HG03521 (cell line): ENCODE measurements at regions not wholly inside any gene's neighbourhood (a gene's known extent, or its start where the extent isn't known, plus 50 kb on each side); places are given as distances from the start of the nearest gene placed in this dataset.
A peak's percentile ranks its signal among the peaks of the same experiment; 100 is the strongest.
"Not testable (repeated sequence)": the region's sequence is repeated elsewhere in the genome, so short reads cannot be mapped to it uniquely, and the experiment has no call there.

Experiments
- ATAC-seq: cut with Tn5 transposase; IDR thresholded peaks from one replicate; pipeline ENCODE4 v1.9.1; 2021; ENCODE audit warnings: mild to moderate bottlenecking, moderate library complexity; ENCODE audit not compliant: unreplicated experiment

DNA sequence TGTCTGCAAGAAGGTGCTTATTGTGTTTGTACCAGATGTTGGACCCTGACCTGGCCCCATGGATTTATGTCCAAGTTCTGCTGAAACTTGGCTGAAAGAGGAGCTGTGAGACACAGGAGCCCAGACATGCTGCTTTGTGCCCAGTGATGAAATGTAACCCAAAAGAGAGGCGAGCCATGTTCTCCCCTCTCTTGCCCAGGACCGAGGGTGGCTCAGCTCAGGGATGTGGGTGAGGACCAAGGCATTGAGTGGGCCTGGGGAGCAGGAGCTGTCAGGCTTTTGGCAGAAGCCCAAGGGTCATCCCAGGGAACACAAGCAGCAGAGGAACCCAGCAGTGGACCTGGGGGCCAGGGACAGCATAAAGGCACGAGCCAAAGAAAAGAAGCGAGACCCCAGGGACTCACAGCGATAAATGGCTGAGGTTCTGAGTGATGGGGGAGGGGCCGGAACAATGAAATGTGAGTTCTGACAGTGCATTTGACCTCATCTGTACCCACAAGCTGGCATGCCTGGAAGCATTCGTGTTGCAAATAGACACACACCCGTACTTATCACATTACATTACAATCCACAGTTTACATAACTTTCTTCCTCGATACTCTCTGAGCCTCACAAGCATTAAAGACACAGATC, 363.4 kb upstream of the JARID2 start:
- ATAC-seq = no peak

DNA sequence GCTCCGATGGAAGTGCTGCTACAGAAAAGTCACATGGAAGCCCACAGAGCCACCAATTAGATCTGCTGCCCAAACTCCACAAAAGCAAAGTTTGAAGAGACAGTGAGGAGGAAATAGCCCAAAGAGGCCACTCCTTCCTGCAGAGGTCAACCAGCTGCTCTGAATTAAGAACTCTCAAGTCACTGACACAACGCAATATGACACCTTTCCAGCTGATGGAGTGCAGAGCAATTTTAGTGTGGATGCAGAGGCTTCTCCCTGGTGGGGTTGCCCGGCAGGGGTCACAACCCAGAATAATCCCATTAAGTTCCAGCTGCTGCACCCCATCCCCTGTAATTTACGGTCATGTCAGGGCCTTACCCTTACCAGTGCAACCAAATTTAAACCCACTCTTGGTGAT, 361.9 kb upstream of the JARID2 start:
- ATAC-seq = no peak

DNA sequence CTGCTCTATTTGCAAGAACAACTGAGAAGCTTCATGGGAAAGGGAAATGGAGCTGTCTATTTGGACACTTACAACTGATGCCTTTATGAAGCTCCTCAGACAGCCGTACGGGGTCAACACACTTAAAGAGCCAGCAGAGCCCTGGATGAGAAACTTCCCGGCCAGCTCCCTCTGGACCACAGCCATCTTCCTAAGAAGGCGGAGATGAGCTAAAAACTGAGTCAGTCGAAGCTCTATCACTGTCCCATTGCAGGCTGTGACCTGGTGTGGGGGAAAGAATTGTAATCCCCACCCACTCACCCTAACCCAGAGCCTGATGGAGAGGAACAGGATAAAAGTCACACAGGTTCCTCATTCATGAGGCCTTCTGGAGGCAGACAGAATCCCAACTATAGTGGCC, 360.4 kb upstream of the JARID2 start:
- no peak for ATAC-seq

DNA sequence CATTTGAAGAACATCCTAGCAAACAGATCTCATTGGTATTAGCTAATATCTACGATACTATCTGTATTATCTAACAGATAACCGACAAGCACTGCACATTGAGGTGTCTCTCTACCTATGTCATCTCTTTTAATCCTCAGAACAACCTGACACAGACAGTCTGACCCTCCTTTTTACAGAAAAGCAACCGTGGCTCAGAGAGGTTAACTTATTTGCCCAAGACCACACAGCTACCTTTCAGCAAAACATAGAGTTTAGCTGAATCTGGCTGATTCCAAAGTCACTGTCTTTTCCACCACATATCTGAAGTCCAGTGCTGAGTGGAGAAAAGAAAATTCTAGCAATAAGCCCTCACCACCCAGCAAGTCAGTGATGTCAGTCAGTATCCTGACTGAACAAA, 358.7 kb upstream of the JARID2 start:
- ATAC-seq = no peak

DNA sequence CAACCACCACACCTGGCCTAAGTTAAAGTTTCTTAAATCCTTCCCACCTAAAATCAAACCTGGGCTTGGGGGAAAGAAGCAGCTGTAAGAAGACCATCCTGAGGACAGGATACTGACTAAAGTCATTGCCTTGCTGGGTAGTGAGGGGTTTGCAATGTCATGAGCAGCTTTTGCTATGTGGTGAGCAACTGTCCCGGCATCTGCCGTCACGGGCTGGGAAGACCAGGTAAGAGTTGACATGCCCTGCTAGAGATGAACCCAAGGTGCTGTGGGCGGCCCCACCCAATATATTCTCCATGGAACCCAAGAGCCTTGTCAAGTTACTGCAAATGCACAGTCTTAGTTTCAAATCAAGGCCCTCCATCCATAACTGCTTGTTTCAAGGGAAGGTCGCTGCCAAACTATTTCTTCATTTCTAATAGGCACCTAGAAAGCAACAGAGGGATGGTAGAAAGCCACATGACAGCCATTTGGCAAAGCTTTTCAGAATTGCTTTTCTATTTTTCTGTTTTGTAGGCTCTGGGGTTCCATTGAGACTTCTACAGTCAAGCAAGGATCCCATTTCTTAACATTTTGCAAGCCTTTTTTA, 357.8 kb upstream of the JARID2 start:
- ATAC-seq = no peak

DNA sequence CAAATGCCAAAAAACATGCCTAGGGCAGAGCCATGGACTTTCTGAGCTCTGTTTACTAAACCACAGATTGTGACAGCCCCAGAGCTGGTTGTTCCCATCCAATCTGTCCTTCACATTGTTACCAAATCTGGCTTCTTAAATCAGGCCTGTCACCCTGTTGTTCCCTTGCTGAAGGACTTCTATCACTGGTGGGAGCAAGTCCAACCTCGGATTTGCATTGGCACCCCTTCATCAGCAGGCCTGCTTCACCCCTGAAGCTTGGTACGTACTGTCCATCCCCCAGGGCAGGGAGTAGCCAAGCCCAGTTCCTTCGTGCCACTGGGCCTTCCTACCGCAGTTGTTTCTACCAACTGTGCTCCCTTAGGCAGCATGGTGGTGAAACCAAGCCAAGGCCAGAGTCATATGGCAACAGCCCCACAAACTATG, 357.3 kb upstream of the JARID2 start:
- no peak for ATAC-seq

DNA sequence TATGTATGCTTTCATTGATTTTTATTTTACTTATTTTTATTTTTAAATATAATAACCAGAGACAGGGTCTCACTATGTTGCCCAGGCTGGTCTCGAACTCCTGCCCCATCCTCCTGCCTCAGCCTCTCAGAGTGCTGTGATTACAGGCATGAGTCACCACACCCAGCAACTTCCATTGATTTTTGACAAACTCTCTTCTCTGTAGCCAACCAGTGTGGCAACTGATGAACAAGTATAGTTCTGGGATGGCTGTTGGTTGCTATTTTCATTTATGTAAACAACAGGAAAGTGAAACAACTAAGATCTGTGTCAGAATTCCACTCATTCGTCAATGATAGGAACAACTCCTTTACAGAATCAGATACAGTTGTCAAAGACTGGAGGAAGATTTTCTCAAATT, 356.7 kb upstream of the JARID2 start:
- no peak for ATAC-seq

DNA sequence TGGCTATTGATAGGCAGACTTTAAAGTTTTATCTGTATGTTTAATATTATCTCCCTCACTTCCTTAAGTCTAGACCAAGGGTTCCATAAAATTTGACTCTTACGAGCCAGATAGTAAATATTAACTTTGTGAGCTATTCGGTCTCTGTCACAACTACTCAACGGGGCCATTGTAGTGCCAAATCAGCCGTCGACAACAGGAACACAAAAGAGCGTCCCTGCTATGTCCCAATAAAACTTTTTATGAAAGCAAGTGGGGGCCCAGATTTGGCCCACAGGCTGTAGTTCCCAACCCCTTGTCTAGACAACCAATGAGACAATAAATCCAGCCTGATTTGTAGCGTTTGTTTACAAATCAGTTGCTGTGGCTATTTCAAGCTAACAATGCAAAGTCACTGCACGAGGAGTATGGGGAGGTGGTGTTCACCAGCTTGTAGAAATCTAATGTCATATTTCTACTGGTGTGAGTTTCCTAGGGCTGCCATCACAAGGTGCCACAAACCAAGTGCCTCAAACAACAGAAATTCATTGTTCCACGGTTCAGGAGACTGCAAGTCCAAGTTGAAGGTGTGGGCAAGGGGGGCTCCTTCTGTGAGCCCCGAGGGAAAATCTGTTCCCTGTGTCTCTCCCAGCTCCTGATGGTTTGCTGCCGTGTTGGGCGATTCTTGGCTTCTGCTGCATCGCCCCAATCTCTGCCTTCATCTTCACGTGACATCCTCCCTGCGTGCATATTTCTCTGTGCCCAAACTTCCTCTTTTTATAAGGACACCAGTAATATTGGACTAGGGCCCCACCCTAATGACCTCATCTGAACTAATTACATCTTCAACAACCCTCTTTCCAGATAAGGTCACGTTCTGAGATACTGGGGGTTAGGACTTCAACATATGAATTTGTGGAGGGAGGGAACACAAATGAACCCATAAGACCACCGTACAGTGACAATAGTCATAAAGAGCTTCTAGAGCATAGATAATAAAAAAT, 356.0 kb upstream of the JARID2 start:
- no peak for ATAC-seq

DNA sequence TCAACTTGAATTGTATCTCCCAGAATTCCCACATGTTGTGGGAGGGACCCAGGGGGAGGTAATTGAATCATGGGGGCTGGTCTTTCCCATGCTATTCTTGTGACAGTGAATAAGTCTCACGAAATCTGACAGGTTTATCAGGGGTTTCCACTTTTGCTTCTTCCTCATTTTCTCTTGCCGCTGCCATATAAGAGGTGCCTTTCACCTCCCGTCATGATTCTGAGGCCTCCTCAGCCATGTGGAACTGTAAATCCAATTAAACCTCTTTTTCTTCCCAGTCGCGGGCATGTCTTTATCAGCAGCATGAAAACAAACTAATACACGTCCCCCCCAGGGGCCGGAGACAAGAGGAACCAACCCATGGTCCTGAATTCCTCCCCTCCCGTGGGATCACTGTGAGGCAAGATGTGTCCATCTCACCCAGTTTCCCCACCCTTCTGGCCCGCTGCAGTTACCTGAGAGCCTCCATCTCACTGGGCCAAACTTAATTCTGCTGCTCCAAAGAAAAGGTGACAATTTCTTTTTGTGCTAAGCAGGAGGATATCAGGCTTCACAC, 354.0 kb upstream of the JARID2 start:
- ATAC-seq = not testable (repeated sequence)

DNA sequence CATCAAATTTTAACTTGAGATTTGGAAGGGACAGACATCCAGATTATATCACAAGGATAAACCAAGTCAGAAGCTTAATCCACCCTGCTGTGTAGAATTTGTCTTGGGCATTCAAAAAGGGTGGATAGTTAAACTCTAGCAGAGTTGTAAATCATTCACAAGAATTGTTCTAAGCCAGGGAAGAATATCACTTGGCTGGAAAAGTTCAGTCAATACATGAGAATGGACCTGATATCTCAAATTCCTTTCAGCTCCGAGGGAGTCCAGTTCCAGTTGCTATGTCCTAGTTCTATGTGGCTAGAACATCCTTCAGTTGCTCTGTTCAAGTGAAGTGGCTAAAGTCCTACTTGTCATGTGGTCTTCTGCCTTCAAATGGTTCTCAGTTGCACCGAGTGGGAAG, 351.8 kb upstream of the JARID2 start:
- no peak for ATAC-seq

DNA sequence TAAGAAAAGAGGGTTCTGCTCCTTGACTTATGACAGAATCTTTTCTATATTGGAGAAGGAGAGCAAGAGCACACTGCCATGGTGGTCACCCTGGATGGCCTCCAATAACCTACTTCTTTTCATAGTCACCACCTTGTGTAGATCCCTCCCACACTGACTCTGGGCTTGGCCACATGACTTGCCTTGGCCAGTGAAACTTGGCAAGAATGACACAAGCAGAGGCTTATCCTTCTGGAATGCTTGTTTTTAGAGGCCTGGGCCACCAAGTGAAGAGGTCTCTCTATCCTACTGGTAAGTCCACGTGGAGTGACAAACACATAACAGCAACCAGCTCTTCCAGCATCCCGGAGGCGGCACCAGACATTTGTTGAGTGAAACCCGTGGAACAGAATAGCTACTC, 349.4 kb upstream of the JARID2 start:
- no peak for ATAC-seq

DNA sequence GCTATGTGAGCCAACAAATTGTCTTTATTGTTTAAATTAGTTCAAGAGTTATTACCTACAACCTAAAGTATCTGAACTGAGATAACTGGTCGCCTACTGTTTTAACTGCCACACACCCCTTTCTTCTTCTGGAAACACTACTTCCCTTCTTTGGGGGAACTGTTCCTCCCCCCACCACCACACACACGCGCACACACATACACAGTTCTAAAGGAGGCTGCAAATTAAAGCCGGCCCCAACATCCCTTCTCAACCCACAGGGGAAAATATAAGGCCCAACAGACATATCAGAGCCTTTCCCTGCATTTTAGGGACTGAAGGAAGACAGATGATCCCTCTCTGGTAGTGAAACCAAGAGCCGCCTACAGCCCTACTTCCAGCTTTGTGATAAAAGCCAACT, 348.0 kb upstream of the JARID2 start:
- ATAC-seq = no peak

DNA sequence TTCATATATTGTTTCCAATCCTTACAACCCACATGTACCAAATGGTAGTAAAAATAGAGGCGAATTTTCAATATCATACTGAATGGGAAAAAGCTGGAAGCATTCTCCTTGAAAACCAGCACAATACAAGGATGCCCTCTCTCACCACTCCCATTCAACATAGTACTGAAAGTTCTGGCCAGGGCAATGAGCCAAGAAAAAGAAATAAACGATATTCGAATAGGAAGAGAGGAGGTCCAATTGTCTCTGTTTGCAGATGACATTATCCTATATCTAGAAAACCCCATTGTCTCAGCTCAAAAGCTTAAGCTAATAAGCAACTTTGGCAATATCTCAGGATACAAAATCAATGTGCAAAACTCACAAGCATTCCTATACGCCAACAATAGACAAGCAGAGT, 346.4 kb upstream of the JARID2 start:
- not testable (repeated sequence) for ATAC-seq

DNA sequence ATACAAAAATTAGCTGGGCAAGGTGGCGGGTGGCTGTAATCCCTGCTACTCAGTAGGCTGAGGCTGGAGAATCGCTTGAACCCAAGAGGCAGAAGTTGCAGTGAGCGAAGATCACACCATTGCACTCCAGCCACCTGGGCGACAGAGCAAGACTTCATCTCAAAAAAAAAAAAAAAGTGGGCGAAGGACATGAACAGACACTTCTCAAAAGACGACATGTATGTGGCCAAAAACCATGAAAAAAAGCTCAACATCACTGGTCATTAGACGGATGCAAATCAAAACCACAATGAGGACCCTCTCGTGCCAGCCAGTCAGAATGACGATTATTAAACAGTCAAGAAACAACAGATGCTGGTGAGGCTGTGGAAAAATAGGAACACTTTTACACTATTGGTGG, 344.9 kb upstream of the JARID2 start:
- ATAC-seq = no peak

DNA sequence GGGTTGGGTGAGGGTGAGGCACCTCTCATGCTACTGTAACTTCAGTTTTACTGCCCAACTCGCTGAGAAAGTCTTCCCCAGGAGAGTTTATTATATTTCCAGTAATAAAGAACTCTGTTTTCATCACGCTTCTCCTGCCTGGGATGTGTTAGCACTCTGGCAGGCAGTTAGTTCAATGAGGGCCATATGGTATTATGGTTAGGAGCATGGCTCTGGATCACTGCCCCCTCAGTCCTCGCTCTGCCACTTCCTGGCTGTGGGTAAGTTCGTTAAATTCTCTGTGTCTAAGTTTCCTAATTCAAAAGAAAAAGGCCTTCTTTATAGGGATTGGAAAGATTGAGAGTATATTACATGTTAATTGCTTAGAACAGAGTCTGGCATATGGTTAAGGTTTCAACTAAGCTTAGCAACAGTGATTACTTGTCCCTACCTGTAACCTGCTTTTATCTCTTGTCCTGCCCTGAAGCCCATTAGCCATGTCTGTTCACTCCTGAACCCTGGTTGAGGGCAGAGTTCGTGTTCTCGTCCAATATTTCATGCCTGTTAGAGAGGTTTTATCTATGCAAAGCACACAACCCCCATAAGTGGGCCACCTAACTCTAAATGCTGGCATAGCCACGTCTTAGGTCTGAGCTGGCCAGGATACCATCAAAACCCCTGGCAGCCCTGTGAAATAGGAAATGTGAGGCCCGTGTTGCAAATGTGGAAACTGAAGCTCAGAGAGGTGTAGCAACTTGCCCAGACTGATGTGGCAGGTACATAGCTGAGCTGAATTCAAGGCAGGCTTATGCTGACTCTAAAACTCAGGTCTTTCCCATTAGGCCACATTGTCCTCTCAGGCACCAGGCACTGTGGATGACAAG, 342.5 kb upstream of the JARID2 start:
- no peak for ATAC-seq

DNA sequence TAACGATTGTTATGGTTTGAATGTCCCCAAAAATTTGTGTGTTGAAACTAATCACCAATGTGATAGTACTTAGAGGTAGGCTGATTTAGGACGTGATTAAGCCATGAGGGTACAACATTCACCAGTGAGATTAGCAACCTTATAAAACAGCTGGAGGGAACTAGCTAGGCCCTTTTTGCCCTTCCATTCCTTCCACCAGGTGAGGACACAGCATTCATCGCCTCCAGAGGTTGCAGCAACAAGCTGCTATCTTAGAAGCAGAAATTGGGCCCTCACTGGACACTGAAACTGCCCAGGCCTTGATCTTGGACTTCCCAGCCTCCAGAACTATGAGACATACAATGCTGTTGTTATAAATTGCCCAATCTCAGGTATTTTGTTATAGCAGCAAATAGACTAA, 340.7 kb upstream of the JARID2 start:
- ATAC-seq = no peak

DNA sequence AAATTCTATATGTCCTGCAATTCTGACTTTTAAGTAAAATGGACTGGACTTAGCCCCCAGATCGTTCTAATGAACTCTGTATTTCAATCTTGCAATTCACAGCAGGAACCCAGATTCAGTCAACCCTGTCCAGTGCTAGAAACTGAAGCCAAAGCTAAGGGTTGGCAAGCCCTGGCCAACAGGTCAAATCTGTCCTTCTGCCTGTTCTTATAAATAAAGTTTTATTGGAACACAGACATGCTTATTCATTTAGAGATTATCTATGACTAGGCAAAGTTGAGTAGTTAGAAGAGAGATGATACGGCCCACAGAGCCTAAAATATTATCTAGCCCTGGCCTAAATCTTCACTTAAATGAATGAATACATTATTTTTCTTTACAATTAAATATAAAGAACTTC, 339.2 kb upstream of the JARID2 start:
- no peak for ATAC-seq

DNA sequence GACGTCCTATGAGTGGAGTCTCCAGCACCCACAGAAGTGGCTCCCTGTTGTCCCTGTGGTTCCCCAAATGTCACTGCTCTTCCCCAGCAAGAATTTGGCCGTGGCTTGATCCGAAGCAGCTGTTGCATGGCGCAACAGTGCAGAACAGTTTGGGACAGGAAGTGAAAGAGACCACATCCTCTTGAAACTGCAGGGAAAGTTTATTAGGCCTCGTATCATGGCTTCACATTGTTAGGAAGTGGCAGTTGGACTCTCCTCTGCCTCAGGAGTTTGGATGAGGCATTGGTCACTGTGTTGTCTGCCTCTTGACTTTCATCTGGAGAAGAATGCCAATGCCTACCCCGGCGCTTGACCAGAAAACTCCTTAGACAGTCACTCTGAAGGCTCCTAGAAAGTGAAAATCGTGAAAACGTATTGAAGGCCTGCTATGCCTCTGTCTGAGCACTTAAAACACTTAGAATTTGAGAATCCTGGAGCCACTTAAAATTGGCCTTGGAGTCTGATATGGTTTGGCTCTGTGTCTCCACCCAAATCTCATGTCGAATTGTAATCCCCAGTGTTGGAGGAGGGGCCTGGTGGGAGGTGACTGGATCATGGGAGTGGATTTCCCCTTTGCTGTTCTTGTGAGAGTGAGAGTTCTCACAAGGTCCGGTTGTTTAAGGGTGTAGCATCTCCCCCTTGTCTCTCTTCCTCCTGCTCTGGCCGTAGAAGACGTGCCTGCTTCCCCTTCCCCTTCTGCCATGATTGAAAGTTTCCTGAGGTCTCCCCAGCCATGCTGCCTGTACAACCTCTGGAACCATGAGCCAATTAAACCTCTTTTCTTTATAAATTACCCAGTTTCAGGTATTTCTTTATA, 334.9 kb upstream of the JARID2 start:
- ATAC-seq = peak; percentile 71

DNA sequence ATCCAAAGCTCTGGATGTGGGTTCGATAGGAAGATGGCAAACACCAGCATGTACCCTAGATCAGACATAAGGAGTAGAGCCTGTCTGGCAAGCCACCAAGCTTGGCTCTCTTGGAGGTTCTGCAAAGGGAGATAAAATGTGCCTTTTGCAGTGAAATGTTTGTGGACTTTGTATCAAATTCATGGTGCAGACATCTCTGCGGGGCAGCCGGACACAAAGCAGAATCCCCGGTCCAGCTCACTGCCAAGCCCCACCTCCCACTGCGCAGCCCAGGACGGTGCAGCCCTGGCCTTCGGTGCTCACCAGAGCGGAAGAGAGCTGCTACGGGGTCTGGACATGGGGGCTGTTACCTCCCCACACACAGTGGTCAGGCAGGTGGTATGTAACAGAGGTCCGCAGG, 333.6 kb upstream of the JARID2 start:
- no peak for ATAC-seq

DNA sequence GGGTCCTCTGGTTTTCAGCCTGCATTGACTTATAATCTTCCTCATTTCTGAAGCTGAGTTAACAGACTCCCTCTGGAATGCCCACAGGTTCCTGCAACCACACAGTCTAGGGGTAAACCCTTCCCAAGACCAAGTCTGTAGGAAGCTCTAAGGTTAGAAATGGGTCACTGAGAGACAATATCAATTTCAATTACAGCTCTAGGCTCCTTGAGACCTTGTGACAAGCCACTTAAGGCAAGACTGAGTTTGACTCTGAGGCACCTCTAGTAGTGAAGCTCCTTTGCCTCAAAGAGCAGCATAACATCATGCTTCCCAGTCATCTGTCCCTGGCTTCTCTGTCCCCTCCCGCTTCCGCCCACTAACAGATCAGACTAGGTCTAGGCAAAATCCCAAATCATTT, 333.2 kb upstream of the JARID2 start:
- ATAC-seq = no peak
